Esophagus squamous epithelium (tissue), 4 donors: ENCODE measurements at regions not wholly inside any gene's neighbourhood (a gene's known extent, or its start where the extent isn't known, plus 50 kb on each side); places are given as distances from the start of the nearest gene placed in this dataset.

Source experiments
- POLR2A ChIP-seq, 4 donors: fragments of 450-650 bp; IDR thresholded peaks; one replicate each; pipeline ENCODE4 v1.6.1; 2017; ENCODE audit warnings: antibody characterized with exemption in 4 of 4, mild to moderate bottlenecking in 4 of 4, moderate library complexity in 3 of 4
- TF ChIP-seq, protein P1 (sequence below), 6 experiments: fragments of 450-650 bp in 4 of 6; fragments of 200-600 bp in 2 of 6; sonication (generic) in 2 of 6; IDR thresholded peaks; one replicate each; pipeline ENCODE4 v1.5.1; 2016 to 2019; ENCODE audit warnings: antibody characterized with exemption in 6 of 6, mild to moderate bottlenecking in 4 of 6, moderate library complexity in 4 of 6

DNA sequence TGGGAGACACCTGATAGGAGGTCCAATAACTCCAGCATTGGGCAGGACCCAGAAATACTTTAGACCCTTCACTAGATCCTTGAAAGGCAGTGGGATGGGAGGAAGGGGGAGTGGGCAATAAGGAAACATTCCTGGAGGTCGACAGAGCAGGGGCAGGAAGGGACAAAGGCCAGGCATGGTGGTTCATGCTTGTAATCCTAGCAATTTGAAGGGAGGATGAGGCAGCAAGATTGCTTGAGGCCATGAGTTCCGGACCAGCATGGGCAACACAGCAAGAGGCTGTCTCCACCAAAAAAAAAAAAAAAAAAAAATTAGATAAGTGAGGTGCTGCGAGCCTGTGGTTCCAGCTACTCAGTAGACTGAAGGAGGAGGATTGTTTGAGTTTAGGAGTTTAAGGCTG, 134.9 kb downstream of the JCAD start:
- no peak for TF ChIP-seq POLR2A (IDR thresholded peaks at IDR 0.05)
- TF ChIP-seq, protein P1, sequence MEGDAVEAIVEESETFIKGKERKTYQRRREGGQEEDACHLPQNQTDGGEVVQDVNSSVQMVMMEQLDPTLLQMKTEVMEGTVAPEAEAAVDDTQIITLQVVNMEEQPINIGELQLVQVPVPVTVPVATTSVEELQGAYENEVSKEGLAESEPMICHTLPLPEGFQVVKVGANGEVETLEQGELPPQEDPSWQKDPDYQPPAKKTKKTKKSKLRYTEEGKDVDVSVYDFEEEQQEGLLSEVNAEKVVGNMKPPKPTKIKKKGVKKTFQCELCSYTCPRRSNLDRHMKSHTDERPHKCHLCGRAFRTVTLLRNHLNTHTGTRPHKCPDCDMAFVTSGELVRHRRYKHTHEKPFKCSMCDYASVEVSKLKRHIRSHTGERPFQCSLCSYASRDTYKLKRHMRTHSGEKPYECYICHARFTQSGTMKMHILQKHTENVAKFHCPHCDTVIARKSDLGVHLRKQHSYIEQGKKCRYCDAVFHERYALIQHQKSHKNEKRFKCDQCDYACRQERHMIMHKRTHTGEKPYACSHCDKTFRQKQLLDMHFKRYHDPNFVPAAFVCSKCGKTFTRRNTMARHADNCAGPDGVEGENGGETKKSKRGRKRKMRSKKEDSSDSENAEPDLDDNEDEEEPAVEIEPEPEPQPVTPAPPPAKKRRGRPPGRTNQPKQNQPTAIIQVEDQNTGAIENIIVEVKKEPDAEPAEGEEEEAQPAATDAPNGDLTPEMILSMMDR (IDR thresholded peaks at IDR 0.05) = no peak
